ENCODE measurements at regions not wholly inside any gene's neighbourhood (a gene's known extent, or its start where the extent isn't known, plus 50 kb on each side); places are given as distances from the start of the nearest gene placed in this dataset.

DNA sequence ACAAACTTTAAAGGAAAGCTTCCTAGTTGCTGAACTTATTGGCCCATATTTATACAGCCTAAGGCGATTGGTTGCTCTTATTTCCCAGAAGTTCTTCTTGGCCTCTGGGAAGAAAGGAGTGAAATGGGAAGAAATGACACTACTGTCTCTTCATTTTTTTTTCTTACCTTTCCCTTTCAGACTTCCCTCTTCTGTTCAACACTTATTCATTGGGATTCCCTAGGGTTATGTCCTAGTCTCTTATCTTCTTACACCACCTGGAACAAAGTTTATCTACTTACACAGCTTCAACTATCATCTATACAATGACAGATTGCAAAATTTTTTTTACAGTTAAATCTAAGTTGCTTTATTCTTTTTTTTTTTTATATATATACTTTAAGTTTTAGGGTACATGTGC, 68.0 kb downstream of the SNX12 start:
- no peak for DNase-seq

DNA sequence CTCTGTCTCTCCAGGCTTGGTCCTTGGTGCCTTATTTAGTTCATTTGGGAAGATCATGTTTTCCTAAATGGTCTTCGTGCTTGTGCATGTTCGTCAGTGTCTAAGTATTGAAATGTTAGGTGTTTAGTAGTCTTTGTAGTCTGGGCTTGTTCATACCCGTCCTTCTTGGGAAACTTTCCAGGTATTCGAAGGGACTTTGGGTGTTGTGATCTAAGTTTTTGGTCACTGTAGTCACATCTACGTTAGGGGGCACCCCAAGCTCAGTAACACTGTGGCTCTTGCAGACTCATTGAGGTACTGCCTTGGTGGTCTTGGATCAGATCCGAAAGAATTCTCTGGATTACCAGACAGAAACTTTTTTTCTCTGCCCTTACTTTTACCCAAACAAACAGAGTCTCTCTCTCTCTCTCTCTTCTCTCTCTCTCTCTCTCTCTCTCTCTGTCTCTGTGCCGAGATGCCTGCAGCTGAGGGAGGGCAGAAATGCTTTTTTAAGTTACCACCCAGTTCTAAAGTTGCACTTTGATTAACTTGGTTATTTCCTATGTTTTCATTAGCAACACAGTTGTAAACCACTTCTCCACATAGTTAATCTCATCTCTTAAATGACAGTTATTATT, 67.6 kb upstream of the SLC7A3 start:
- DNase-seq: peak; percentile 12

DNA sequence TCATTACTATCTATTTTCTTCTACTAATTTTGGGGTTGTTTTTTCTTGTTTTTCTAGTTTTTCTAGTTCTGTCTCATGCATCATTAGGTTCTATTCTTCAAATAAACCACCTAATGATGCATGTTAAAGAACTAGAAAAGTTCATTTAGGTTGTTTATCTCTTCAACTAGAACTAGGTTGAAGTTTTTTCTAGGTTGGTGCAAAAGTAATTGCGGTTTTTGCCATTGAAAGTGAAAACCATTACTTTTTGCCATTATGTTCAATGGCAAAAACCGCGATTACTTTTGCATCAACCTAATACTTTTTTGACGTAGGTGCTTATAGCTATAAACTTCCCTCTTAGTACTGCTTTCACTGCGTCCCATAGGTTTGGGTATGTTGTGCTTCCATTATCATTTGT, 64.4 kb upstream of the SLC7A3 start:
- no peak for DNase-seq

DNA sequence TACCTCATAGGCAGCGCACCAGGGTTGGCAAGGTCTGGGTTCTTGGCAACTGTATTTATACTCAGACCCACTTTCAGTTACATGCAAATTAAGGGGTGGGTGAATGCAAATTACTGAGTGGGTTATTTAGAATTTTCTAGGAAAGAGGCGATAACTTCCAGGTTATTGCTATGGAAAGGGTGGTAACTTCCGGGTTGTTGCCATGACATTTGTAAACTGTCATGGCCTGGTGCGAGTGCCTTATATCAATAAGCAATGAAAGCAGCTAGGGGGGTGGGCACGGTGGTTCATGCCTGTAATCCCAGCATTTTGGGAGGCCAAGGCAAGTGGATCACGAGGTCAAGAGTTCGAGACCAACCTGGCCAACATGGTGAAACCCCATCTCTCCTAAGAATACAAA, 57.5 kb upstream of the SLC7A3 start:
- no peak for DNase-seq
